DOHH2 (cell line): ENCODE measurements at regions not wholly inside any gene's neighbourhood (a gene's known extent, or its start where the extent isn't known, plus 50 kb on each side); places are given as distances from the start of the nearest gene placed in this dataset.

Experiments
- H3F3A ChIP-seq: fragments of 200-600 bp; sonication (generic), shearing (Covaris generic); 2 replicates; pipeline ENCODE4 v1.6.0; 2016; ENCODE audit warnings: antibody characterized with exemption, mild to moderate bottlenecking; ENCODE audit not compliant: control insufficient read depth, insufficient read depth
- H3K27ac ChIP-seq: fragments of 200-600 bp; sonication (generic); 2 replicates; pipeline ENCODE4 v1.5.1; 2014; ENCODE audit warnings: low read depth, mild to moderate bottlenecking, low read length, moderate library complexity
- H3K27me3 ChIP-seq: fragments of 200-600 bp; sonication (generic); 2 replicates; pipeline ENCODE4 v1.6.1; 2014; ENCODE audit warnings: mild to moderate bottlenecking, low read length, mixed read lengths; ENCODE audit not compliant: control insufficient read depth
- H3K36me3 ChIP-seq: fragments of 200-600 bp; sonication (generic); 2 replicates; pipeline ENCODE4 v1.6.1; 2014; ENCODE audit warnings: mild to moderate bottlenecking, low read length, moderate library complexity, mixed read lengths; ENCODE audit not compliant: control insufficient read depth
- H3K4me1 ChIP-seq: fragments of 200-600 bp; sonication (generic); 2 replicates; pipeline ENCODE4 v1.6.1; 2014; ENCODE audit warnings: mild to moderate bottlenecking, low read length, mixed read lengths; ENCODE audit not compliant: control insufficient read depth
- H3K4me2 ChIP-seq: fragments of 200-600 bp; sonication (generic); 2 replicates; pipeline ENCODE4 v1.6.0; 2014; ENCODE audit warnings: mild to moderate bottlenecking, low read length, moderate library complexity
- H3K4me3 ChIP-seq: fragments of 200-600 bp; sonication (generic); 2 replicates; pipeline ENCODE4 v1.5.1; 2014; ENCODE audit warnings: mild to moderate bottlenecking, low read length, mixed read lengths
- H3K79me2 ChIP-seq: fragments of 200-600 bp; sonication (generic); 2 replicates; pipeline ENCODE4 v1.6.1; 2014; ENCODE audit warnings: mild to moderate bottlenecking, low read length, mixed read lengths; ENCODE audit not compliant: control insufficient read depth
- H3K9me2 ChIP-seq: fragments of 200-600 bp; sonication (generic); replicated peaks from 2 replicates; pipeline ENCODE4 v1.6.1; 2014; ENCODE audit warnings: mild to moderate bottlenecking, low read length, mixed read lengths; ENCODE audit not compliant: control insufficient read depth
- H3K9me3 ChIP-seq: fragments of 200-600 bp; sonication (generic); 2 replicates; pipeline ENCODE4 v1.6.1; 2014; ENCODE audit warnings: antibody characterized with exemption, low read length, mixed read lengths; ENCODE audit not compliant: control insufficient read depth, insufficient read depth
- H4K20me1 ChIP-seq: fragments of 200-600 bp; sonication (generic); 2 replicates; pipeline ENCODE4 v1.6.0; 2014; ENCODE audit warnings: low read depth, mild to moderate bottlenecking, antibody characterized with exemption, low read length, moderate library complexity; ENCODE audit not compliant: control insufficient read depth, insufficient read depth
- EZH2phosphoT487 ChIP-seq: fragments of 200-600 bp; sonication (generic); IDR thresholded peaks from 2 replicates; pipeline ENCODE4 v1.6.1; 2017; ENCODE audit warnings: borderline replicate concordance, mild to moderate bottlenecking, antibody characterized with exemption, low read length, moderate library complexity, mixed read lengths
- TF ChIP-seq, protein P1 (sequence below): fragments of 200-600 bp; sonication (generic); IDR thresholded peaks from one replicate; pipeline ENCODE4 v1.5.1; 2014; ENCODE audit warnings: antibody characterized with exemption, mild to moderate bottlenecking, low read depth, low read length; ENCODE audit not compliant: poor library complexity, severe bottlenecking

DNA sequence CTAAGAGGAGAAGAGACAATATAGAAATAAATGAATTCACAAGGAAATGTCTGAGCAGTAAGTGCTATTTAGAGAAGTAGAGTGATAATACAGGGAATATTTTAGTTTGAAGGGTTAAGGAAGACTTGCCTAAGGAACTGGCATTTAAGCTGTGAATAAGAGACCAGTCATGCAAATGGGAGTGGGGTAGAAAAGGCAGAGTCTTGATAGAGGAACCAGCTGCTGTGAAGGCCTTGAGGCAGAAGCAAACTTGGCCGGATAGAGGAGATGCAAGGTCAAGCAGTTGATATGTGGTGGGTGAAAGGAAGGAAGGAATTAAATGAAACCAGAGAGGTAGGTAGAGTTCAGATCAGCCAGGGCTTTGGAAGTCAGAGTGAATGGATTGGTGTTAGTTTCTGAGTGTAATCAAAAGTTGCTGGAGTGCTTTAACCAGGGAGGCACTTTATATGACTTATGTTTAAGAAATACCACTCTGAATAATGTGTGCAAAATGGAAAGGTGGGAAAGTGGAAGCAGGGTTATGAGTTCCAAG lies 198.4 kb upstream of the SESN3 start:
- TF ChIP-seq, protein P1, sequence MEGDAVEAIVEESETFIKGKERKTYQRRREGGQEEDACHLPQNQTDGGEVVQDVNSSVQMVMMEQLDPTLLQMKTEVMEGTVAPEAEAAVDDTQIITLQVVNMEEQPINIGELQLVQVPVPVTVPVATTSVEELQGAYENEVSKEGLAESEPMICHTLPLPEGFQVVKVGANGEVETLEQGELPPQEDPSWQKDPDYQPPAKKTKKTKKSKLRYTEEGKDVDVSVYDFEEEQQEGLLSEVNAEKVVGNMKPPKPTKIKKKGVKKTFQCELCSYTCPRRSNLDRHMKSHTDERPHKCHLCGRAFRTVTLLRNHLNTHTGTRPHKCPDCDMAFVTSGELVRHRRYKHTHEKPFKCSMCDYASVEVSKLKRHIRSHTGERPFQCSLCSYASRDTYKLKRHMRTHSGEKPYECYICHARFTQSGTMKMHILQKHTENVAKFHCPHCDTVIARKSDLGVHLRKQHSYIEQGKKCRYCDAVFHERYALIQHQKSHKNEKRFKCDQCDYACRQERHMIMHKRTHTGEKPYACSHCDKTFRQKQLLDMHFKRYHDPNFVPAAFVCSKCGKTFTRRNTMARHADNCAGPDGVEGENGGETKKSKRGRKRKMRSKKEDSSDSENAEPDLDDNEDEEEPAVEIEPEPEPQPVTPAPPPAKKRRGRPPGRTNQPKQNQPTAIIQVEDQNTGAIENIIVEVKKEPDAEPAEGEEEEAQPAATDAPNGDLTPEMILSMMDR: no peak
- TF ChIP-seq EZH2phosphoT487: no peak
- no peak overlapping the region for H3K27ac ChIP-seq
- no peaks in the 10 kb centered on the region for H3K36me3 ChIP-seq
- no peaks in the 10 kb centered on the region for H3K79me2 ChIP-seq
- H3F3A ChIP-seq: no peaks in the 10 kb centered on the region
- no peak overlapping the region for H3K4me2 ChIP-seq
- no peak overlapping the region for H3K4me3 ChIP-seq
- H4K20me1 ChIP-seq: no peaks in the 10 kb centered on the region
- no peaks in the 10 kb centered on the region for H3K9me3 ChIP-seq
- H3K27me3 ChIP-seq: no peaks in the 10 kb centered on the region
- no peaks in the 10 kb centered on the region for H3K4me1 ChIP-seq
- H3K9me2 ChIP-seq: no peaks in the 10 kb centered on the region

DNA sequence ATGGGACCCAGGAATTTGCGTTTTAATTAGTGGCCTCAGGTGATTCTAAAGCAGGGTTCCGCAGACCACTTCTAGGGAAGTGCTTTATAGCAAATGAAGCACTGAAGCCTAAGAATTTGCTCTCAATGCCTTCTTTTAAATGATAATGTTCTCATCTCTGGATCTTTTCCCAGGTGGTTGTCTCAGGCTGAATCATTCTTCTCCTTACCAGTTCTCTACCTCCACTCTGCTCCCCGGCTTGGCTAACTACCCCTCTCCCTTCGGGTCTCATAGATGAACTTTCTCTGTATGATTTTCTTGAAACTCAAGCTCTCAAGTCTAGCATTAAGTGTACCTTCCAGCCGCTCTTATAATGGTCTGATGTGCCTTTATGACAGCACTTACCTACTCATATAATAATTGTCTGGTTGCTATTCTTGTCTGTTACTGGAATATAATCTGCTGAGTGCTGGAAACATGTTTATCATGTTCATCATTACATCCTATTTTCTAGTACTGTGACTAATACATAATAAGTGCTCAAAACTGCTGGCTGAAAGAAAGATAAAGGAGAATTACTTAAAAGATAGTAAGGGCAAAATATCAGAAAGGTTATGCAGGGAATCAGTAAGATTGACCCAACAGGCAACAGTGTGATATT lies 195.9 kb upstream of the SESN3 start:
- TF ChIP-seq, protein P1: no peak
- TF ChIP-seq EZH2phosphoT487: no peak
- H3K79me2 ChIP-seq: no peaks in the 10 kb centered on the region
- no peak overlapping the region for H3K27ac ChIP-seq
- no peaks in the 10 kb centered on the region for H3K4me1 ChIP-seq
- H3K9me2 ChIP-seq: no peaks in the 10 kb centered on the region
- no peaks in the 10 kb centered on the region for H3K36me3 ChIP-seq
- H3K4me2 ChIP-seq: no peak overlapping the region
- no peaks in the 10 kb centered on the region for H3K27me3 ChIP-seq
- H4K20me1 ChIP-seq: no peaks in the 10 kb centered on the region
- no peaks in the 10 kb centered on the region for H3F3A ChIP-seq
- H3K9me3 ChIP-seq: no peaks in the 10 kb centered on the region
- no peak overlapping the region for H3K4me3 ChIP-seq

DNA sequence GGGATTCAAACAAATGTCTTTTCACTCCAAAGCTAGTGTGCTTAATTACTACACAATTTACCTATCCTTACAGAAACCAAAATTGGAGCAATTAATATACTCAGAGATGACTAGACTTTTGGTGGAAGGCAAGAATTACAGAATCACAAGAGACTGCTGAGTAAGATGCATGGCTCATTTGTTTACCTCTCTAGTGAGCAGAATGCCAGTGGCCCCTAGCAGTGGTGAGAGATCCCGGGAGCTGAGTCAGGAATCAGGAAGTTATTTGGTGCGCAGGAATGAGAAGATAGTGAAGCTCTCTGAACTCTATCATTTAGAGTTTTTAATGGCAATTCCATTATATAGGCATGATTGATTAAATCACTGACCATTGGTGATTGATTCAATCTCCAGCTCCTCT lies 188.9 kb upstream of the SESN3 start:
- TF ChIP-seq EZH2phosphoT487: no peak
- TF ChIP-seq, protein P1: no peak
- Histone ChIP-seq H3K27ac (no peak overlapping the region), H4K20me1 (no peaks in the 10 kb centered on the region), H3K4me1 (no peaks in the 10 kb centered on the region), H3K4me2 (no peak overlapping the region), H3K4me3 (no peak overlapping the region), H3K9me2 (no peaks in the 10 kb centered on the region), H3K27me3 (no peaks in the 10 kb centered on the region), H3K9me3 (no peaks in the 10 kb centered on the region), H3K79me2 (no peaks in the 10 kb centered on the region), H3K36me3 (no peaks in the 10 kb centered on the region), H3F3A (no peaks in the 10 kb centered on the region)
